SK-N-SH (cell line): ENCODE measurements at regions not wholly inside any gene's neighbourhood (a gene's known extent, or its start where the extent isn't known, plus 50 kb on each side); places are given as distances from the start of the nearest gene placed in this dataset.

Experiments used
- EZH2phosphoT487 ChIP-seq: fragments of 200-600 bp; sonication (generic); IDR thresholded peaks from 2 replicates; pipeline ENCODE4 v1.6.1; 2017; ENCODE audit warnings: low read depth, mixed run types, mild to moderate bottlenecking, antibody characterized with exemption, moderate library complexity, borderline replicate concordance
- POLR2AphosphoS5 ChIP-seq: IDR thresholded peaks from 2 replicates; pipeline ENCODE4 v1.6.1; 2012; ENCODE audit warnings: low read depth, low read length
- TCF12 ChIP-seq: IDR thresholded peaks from 2 replicates; pipeline ENCODE4 v1.4.0; 2012
- TF ChIP-seq, protein P1 (sequence below): fragments of 200-600 bp; sonication (generic); IDR thresholded peaks from 2 replicates; pipeline ENCODE4 v1.6.1; 2017; ENCODE audit warnings: antibody characterized with exemption, mild to moderate bottlenecking, moderate library complexity

DNA sequence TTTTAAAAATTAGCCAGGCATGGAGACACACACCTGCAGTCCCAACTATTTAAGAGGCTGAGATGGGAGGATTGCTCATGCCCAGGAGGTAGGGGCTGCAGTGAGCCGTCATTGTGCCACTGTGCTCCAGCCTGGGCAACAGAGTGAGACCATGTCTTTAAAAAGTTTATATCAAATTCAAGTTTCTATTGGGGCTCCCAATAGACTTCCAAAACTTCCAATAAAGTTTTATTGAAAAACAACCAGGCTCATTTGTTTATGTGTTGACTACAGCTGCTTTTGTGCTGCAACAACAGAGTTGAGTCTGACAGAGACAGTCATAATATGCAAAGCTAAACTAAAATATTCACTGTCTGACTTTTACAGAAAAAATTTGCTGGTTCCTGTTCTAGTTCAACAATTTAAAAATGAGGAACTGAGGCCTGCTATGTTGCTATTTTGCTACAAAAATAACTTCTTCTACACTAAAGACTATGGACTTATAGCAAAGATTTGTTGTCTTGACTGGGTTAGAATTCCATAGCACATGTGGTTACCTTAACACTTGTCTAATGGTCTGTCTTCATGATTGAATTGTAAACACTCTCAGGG, 63.3 kb upstream of the RELL1 start:
- no peak for TF ChIP-seq EZH2phosphoT487
- TF ChIP-seq, protein P1, sequence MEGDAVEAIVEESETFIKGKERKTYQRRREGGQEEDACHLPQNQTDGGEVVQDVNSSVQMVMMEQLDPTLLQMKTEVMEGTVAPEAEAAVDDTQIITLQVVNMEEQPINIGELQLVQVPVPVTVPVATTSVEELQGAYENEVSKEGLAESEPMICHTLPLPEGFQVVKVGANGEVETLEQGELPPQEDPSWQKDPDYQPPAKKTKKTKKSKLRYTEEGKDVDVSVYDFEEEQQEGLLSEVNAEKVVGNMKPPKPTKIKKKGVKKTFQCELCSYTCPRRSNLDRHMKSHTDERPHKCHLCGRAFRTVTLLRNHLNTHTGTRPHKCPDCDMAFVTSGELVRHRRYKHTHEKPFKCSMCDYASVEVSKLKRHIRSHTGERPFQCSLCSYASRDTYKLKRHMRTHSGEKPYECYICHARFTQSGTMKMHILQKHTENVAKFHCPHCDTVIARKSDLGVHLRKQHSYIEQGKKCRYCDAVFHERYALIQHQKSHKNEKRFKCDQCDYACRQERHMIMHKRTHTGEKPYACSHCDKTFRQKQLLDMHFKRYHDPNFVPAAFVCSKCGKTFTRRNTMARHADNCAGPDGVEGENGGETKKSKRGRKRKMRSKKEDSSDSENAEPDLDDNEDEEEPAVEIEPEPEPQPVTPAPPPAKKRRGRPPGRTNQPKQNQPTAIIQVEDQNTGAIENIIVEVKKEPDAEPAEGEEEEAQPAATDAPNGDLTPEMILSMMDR = no peak
- TF ChIP-seq POLR2AphosphoS5 = no peak
- no peak for TF ChIP-seq TCF12
